ENCODE measurements at regions not wholly inside any gene's neighbourhood (a gene's known extent, or its start where the extent isn't known, plus 50 kb on each side); places are given as distances from the start of the nearest gene placed in this dataset.

- no peak for DNase-seq
These were observed 50.3 kb upstream of the FNDC1 start for GRCh38 chr6:159118924-159119323.

GRCh38 chr6:159117563-159117962 lies 51.6 kb upstream of the FNDC1 start:
- DNase-seq, result no peak

DNA sequence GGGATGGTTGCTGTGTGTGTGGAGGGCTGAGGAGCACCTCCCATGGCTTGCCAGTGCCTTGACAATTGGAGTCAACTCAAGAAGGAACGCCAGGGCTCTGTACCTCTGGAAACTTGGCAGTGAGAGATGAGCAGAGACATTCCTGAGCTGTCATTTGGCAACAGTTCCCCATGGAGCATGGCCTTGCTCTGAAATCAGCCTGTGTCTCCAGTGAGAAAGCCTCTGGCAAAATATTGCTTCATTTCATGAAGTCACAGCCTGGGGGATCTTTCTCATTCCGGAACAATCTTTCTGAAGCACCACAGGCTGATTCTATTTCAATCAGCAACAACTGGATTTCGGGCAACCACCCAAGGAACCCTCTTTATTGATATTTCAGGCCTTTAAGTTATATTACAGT lies 52.2 kb upstream of the FNDC1 start:
- DNase-seq, result no peak

DNA sequence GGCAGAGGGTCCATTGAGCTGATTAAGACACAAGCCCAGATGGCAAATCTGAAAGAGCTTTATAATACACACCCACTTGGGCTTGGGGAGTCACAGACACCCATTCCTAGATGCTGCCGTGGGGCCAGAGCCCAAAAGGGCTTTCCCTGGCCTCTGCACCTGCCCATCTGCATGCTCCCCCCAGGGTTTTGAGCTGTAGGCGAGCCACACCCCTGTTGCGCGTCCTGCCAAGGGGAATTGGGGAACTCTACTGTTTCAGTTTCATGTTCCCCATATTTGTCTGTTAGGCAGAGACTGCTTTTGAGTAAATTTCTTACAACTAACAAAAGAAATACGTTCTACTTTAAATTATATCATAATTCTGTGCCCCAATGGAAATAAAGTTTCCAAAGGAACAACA lies 52.9 kb upstream of the FNDC1 start:
- DNase-seq, result no peak

- DNase-seq, result no peak
These were observed 54.6 kb upstream of the FNDC1 start for GRCh38 chr6:159114569-159114968.

DNA sequence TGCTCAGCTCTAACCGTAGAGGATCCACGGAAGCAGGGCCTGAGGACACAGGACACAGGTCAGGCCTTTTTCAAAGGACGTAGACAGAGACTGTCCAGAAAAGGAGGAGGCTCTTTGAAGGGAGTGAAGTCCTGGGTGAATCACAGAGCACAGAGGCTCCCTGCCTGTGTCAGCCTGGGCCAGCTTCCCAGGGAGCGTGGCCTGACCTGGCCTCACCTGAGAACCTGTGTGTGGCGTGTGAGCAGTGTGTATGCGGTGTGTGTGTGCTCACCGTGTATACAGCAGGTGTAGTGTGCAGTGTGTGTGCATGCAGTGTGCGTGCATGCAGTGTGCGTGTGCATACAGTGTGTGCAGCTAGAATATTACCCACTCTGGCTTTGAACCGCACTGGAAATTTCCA lies 56.0 kb upstream of the FNDC1 start:
- no peak for DNase-seq

DNA sequence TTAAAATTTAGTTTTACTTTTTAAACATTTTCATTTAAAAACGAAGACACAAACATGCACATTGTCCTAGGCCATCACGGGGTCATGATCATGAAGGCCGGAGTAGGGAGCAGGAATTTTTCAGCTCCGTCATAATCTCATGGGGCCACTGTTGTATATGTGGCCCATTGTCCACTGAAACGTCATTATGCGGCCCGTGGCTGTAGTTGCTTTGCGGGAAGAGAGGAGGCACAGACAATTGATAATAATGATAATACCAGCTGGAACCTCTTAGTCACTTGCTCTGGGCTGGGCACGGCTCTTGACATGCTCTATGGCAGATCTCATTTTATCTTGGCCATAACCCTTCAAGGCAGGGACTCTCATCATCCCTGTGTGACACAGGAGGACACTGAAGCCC lies 56.5 kb upstream of the FNDC1 start:
- DNase-seq, result no peak

- no peak for DNase-seq
These were observed 58.5 kb upstream of the FNDC1 start for GRCh38 chr6:159110748-159111147.

GRCh38 chr6:159110013-159110412 lies 59.2 kb upstream of the FNDC1 start:
- peak in 1 of 5 donors; percentile 47 for DNase-seq

DNA sequence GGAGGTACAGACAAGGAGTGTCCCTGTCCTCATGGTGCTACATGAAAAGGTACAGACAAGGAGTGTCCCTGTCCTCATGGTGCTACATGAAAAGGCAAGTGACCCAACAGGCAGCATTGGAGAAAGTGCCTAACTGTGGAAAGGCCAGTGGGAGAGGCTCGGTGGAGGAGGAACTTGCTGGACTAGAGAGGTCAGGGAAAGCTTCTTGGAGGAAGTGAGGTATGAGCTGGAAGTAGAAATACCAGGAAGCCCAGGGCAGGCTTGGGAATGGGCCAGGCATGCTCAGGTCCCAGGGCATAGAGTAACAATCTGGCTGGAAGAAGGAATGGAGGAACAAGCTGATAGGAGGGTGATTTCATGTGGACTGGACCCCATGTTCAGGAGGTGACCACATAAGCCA lies 59.8 kb upstream of the FNDC1 start:
- no peak for DNase-seq

DNA sequence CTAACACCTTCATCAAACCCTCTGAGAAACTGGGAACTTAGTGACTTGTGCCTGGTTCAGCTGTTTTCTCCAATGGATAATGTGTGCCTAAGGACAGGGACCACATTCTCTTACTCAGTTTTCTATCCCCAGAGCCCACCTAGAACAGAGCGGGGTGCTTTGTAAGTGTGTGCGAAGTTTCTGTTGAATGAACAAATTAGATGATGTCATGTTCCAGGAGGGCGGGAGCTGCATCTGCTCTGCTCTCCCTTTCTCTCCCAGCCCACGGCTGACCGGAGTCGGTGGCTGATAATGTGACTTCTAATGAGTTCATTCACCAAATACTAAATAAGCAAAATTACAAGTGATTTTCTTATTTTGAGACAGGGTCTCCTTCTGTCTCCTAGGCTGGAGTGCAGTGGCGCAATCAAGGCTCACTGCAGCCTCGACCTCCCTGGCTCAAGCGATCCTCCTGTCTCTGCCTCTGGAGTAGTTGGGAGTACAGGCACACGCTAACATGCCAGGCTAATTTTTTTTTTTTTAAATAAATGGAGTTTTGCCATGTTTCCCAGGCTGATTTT lies 60.7 kb upstream of the FNDC1 start:
- DNase-seq, result no peak

GRCh38 chr6:159107451-159108260 lies 61.5 kb upstream of the FNDC1 start:
- DNase-seq, result peak; percentile 43 to 56 (median 54)

DNA sequence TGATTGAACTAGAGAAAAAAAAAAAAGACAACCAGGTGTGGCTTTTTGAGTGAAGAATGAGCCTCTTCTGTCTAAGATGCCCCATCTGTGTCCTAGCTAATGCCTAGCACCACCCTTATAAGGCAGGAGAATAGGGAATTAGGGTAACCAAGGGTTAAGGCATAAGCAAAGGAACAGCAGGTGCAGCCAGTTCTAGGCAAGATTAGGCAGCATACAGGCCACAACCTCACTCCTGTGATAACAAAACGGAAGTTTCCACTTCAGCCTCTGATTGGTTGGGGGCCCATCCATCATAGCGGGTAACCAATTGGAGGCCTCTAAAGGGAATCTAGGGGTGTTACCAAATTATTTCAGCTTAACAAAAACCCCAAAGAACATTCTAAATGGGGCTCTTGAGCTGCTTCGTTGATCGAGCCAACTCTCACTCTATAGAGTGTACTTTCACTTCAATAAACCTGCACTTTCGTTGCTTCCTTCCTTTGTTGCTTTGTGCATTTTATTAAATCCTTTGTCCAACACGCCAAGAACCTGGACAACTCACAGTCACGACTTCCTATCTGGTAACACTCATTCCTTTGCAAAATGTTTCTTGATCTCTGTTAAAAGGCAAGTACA lies 61.9 kb upstream of the TAGAP start:
- peak; percentile 61 to 90 (median 77) for DNase-seq

DNA sequence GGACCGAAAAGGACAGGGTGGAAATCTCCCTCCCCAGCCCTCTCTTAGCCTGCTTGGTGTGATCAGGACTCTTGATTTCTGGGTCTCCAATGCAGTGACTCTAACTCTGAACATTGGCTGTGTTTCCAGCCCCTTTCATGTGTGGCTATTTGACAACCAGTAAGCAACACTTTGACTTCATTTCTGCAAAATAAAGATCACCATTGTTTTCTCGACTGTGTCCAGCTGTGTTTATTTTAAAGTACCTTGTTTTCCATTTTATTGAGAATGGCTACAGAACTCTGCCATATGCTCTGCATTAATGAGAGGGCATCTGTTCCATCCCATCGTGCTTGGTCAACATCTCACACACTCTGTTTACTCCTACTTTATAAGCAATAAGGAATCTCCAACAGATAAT lies 60.9 kb upstream of the TAGAP start:
- no peak for DNase-seq

GRCh38 chr6:159104931-159105330 lies 60.1 kb upstream of the TAGAP start:
- DNase-seq, result no peak

- peak; percentile 53 to 84 (median 70) for DNase-seq
These were observed 59.6 kb upstream of the TAGAP start for GRCh38 chr6:159104163-159104925.

- DNase-seq, result no peak
These were observed 58.8 kb upstream of the TAGAP start for GRCh38 chr6:159103396-159104162.

GRCh38 chr6:159102373-159103160 lies 57.8 kb upstream of the TAGAP start:
- no peak for DNase-seq

DNA sequence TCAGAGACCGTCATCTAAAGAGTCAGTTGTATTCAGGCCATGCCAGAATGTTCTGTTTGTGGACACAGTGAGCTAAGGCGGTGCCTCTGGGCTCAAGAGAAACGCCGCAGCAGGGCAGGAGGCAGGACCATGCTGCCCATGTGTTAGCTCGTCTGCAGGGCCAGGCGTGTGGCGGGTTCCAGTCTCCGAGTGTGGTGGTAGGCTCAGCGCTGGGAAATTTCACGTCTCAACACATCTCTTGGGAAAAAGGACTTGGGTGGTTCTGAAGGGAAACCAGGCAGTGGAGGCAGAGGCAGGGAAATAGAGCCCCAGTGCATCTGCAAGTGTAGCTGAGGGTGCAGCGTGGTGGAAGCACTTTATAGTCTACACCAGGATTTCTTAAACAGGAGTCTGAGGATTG lies 56.9 kb upstream of the TAGAP start:
- no peak for DNase-seq

- DNase-seq, result no peak
These were observed 55.8 kb upstream of the TAGAP start for GRCh38 chr6:159100395-159101182.

DNA sequence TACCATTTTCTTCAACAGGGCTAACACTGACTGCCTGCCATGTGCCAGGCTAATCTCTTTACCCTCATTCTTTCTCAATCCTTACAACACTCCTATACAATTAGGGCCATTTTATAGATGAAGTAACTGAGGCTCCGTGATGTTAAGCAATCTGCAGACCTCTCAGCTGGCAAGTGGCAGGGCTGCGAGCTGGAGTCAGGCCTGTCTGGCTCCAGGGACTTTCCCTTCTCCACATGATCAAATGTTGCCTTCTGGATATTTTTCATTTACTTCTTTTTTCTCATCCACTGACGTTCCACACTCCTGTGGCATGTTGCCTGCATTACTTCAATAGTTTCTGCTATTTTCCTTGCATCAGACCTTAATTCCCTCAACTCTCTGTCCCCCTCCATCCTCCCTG lies 55.2 kb upstream of the TAGAP start:
- no peak for DNase-seq

Measured in T-helper 1 cell (primary cell).